Mucosa of descending colon (tissue), 3 donors: ENCODE measurements at regions not wholly inside any gene's neighbourhood (a gene's known extent, or its start where the extent isn't known, plus 50 kb on each side); places are given as distances from the start of the nearest gene placed in this dataset.

Source experiments
- ATAC-seq: fragments of 200-7000 bp; cut with Tn5 transposase; one replicate; pipeline ENCODE4 v1.9.1; 2020; ENCODE audit warnings: mild to moderate bottlenecking, moderate library complexity
- DNase-seq, 3 donors: peaks; one replicate each; pipeline ENCODE4 v3.0.0-alpha.2; 2020
- H3K36me3 ChIP-seq: fragments of 200-600 bp; one replicate; pipeline ENCODE4 v1.8.0; 2021; ENCODE audit warnings: low read depth, mild to moderate bottlenecking
- H3K4me1 ChIP-seq: fragments of 200-600 bp; one replicate; pipeline ENCODE4 v1.8.0; 2021; ENCODE audit warnings: low read depth, mild to moderate bottlenecking
- H3K4me3 ChIP-seq: fragments of 200-600 bp; one replicate; pipeline ENCODE4 v1.8.0; 2021; ENCODE audit warnings: mild to moderate bottlenecking
- H3K9me3 ChIP-seq: fragments of 200-600 bp; one replicate; pipeline ENCODE4 v1.8.0; 2021; ENCODE audit warnings: mild to moderate bottlenecking
- intact Hi-C, 2 donors: fragments of 100-400 bp; cut with DNase I in 1 of 2; cut with micrococcal nuclease in 1 of 2; formaldehyde crosslinking; loops; one replicate each; pipeline versions ENCODE4 v1.11.0 to v1.11.1; 2022; cut with DNase I, micrococcal nuclease
- TF ChIP-seq, protein P1 (sequence below): fragments of 200-600 bp; IDR thresholded peaks from one replicate; pipeline ENCODE4 v1.8.0; 2022; ENCODE audit warnings: antibody characterized with exemption, mild to moderate bottlenecking
- donor health status: DM: no; HTN: no; CAD: no; lungs with moderate emphysema.
- donor health status: DM: no; HTN: no; CAD: no.
- donor health status: DM: no; HTN: yes; CAD: no.

DNA sequence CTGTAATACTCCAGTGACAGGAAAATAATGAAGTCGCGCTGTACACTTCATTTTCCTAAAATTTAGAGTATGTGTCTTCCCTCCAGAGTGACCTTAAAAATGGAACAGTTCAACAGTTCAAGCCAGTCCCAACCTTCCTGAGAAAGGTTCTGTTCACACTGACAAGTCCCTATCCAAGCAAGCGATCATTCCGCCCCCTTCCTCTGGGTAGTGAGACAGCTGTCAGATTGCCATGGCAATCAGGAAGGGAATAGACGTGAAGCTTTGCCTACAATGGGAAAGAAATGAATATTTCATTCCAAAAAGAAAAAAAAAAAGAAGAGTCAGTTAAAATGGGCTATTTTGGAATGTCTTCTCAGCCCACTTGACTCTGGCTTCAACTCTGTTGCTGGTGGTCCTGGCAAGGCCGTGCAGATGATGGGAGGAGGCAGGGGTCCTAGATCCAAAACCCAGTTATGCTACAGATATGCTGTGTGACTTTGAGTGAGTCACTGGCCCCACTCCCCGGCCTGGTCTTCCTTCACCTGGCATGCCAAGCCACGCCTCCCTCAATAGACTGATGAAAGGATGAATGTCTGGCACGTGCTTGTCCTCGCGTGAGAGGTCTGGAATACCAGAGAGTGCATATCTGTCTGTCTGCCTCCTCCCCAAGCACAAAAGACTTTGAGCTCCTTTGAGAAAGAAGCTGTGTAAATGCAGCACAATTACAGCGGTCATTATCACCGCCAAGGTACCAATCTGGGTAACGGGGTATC, 165.8 kb upstream of the WWC1 start:
- ATAC-seq (no peak), DNase-seq (no peak)
- Histone ChIP-seq H3K4me1 (no peaks in the 10 kb centered on the region), H3K4me3 (no peak overlapping the region), H3K36me3 (no peaks in the 10 kb centered on the region), H3K9me3 (no peaks in the 10 kb centered on the region)
- TF ChIP-seq, protein P1, sequence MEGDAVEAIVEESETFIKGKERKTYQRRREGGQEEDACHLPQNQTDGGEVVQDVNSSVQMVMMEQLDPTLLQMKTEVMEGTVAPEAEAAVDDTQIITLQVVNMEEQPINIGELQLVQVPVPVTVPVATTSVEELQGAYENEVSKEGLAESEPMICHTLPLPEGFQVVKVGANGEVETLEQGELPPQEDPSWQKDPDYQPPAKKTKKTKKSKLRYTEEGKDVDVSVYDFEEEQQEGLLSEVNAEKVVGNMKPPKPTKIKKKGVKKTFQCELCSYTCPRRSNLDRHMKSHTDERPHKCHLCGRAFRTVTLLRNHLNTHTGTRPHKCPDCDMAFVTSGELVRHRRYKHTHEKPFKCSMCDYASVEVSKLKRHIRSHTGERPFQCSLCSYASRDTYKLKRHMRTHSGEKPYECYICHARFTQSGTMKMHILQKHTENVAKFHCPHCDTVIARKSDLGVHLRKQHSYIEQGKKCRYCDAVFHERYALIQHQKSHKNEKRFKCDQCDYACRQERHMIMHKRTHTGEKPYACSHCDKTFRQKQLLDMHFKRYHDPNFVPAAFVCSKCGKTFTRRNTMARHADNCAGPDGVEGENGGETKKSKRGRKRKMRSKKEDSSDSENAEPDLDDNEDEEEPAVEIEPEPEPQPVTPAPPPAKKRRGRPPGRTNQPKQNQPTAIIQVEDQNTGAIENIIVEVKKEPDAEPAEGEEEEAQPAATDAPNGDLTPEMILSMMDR, result no peak
- intact Hi-C loops, result no loop called here

DNA sequence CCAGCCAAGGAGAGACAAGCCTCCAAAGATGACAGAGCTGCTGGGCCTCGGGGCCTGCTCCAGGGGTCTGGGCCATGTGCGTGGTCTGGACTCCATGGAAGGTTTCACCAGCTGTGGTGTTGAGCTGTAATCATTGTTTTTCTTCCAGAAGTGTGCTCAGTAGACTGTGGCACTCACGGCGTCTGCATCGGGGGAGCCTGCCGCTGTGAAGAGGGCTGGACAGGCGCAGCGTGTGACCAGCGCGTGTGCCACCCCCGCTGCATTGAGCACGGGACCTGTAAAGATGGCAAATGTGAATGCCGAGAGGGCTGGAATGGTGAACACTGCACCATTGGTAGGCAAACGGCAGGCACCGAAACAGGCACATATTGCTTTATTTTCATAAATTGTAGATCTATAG, 164.8 kb upstream of the WWC1 start:
- TF ChIP-seq, protein P1, result no peak
- no peak for DNase-seq
- H3K4me1 ChIP-seq, result no peaks in the 10 kb centered on the region
- H3K4me3 ChIP-seq, result no peak overlapping the region
- intact Hi-C loops, result no loop called here
- no peaks in the 10 kb centered on the region for H3K36me3 ChIP-seq
- no peaks in the 10 kb centered on the region for H3K9me3 ChIP-seq
- no peak for ATAC-seq

DNA sequence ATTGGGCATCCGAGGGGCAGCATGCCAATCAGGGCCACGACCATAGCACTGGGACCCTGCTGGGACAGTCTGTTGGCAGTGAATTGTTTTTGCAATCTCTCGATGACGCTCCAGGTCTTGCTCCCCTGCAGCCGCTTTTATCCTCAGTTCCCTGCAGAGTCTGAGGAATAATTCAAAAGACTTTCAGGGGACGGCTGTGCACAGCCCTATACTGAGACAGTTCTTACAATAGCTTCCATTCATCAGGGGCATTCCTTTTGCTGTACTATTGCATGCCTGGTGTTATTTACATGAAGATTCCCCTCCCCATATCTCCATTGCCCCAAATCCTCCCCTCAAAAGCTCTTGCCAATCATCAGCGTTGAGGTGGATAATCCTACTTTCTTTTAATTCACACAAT, 163.3 kb upstream of the WWC1 start:
- ATAC-seq (no peak), DNase-seq (no peak)
- Histone ChIP-seq H3K36me3 (no peaks in the 10 kb centered on the region), H3K4me1 (no peaks in the 10 kb centered on the region), H3K9me3 (no peaks in the 10 kb centered on the region), H3K4me3 (no peak overlapping the region)
- intact Hi-C loops, result no loop called here
- TF ChIP-seq, protein P1, result no peak

DNA sequence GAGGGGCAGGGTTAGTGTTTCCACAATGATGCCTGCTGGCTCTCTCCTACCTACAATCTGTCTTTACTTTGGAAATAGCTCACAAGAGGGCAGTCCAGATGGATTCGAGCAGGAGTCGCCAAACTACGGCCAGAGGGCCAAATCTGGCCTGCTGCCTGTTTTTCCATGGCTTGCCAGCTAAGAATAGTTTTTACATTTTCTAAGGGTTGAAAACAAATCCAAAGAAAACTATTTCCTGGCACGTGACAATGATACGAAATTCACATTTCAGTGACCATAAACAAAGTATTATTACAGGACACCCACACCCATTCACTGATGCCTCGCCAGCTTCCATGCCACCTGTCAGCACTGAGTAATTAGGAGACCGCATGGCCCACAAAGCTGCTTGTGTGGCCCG, 162.9 kb upstream of the WWC1 start:
- Histone ChIP-seq H3K9me3 (no peaks in the 10 kb centered on the region), H3K36me3 (no peaks in the 10 kb centered on the region), H3K4me3 (no peak overlapping the region), H3K4me1 (no peaks in the 10 kb centered on the region)
- no peak for DNase-seq
- TF ChIP-seq, protein P1, result no peak
- intact Hi-C loops, result no loop called here
- ATAC-seq, result no peak

DNA sequence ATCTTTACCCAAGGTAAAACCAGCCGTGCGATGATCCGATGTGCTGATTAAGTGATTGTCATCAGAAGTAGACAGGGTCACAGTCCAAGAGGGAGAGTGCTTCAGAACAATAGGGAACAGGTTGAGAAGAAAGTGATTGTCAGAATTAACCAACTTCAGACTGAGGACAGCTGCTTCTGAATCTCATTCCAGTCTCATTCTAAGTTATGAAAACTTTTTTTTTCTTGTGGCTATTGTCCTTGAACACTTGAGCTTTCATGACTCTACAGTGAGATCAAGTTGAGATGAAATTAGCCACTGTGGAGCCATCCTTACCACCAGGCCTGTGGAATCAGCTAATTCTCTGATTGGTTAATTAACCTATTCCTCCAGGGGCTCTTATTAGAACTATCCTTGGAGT, 159.9 kb upstream of the WWC1 start:
- DNase-seq (no peak), ATAC-seq (no peak)

More for the DNA sequence above, 159.9 kb upstream of the WWC1 start:
- Histone ChIP-seq H3K4me1 (no peaks in the 10 kb centered on the region), H3K9me3 (no peaks in the 10 kb centered on the region), H3K4me3 (no peak overlapping the region), H3K36me3 (no peaks in the 10 kb centered on the region)
- intact Hi-C loops, result no loop called here
- TF ChIP-seq, protein P1, result no peak
